ENCODE measurements at regions not wholly inside any gene's neighbourhood (a gene's known extent, or its start where the extent isn't known, plus 50 kb on each side); places are given as distances from the start of the nearest gene placed in this dataset.

DNA sequence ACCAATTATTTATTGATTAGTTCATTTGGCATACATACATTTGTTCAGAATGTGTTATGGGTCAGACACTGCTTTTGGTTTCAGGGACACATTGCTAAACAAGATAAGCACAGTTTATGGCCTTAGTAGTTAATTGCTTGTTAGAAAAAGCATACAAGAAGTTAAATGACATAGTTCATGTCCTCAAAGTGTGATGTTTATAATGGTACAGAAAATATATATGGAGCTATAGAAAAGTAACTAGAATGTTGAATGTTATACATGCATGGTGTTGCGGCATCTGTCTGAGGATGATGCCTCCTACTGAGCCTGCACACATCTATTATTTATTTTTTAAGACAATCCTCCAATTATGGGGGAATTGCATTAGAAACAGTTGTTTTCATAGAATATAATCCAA is 1476.3 kb upstream of the PCDH7 start:
- no peak for TF ChIP-seq EZH2 (IDR thresholded peaks at IDR 0.05)
- no peak for TF ChIP-seq POLR2AphosphoS5 (IDR thresholded peaks at IDR 0.05; ENCODE audit: borderline replicate concordance, low read depth, low read length)
- TF ChIP-seq FOXP2 (optimal IDR thresholded peaks at IDR 0.05; ENCODE audit: control extremely low read depth, extremely low read length, insufficient read depth) = no peak
